KMS-11 (cell line): ENCODE measurements at regions not wholly inside any gene's neighbourhood (a gene's known extent, or its start where the extent isn't known, plus 50 kb on each side); places are given as distances from the start of the nearest gene placed in this dataset.

Experiments used
- H2AFZ ChIP-seq: fragments of 200-600 bp; sonication (generic); 2 replicates; pipeline ENCODE4 v1.6.1; 2016; ENCODE audit warnings: antibody characterized with exemption, mixed run types, low read depth
- H3K27ac ChIP-seq: fragments of 200-600 bp; sonication (generic); 2 replicates; pipeline ENCODE4 v1.6.1; 2016; ENCODE audit warnings: mild to moderate bottlenecking, mixed run types
- H3K27me3 ChIP-seq: fragments of 200-600 bp; sonication (generic); 2 replicates; pipeline ENCODE4 v1.6.1; 2017; ENCODE audit warnings: mild to moderate bottlenecking, low read depth, mixed run types, moderate library complexity; ENCODE audit not compliant: insufficient read depth
- H3K36me3 ChIP-seq: fragments of 200-600 bp; sonication (generic); 2 replicates; pipeline ENCODE4 v1.6.1; 2017; ENCODE audit warnings: mild to moderate bottlenecking, mixed run types; ENCODE audit not compliant: insufficient read depth
- H3K4me1 ChIP-seq: fragments of 200-600 bp; sonication (generic); 2 replicates; pipeline ENCODE4 v1.6.1; 2016; ENCODE audit warnings: mild to moderate bottlenecking, low read depth, mixed run types; ENCODE audit not compliant: poor library complexity, severe bottlenecking
- H3K4me2 ChIP-seq: fragments of 200-600 bp; sonication (generic); 2 replicates; pipeline ENCODE4 v1.7.0; 2016; ENCODE audit warnings: mild to moderate bottlenecking, mixed run types
- H3K4me3 ChIP-seq: fragments of 200-600 bp; sonication (generic); IDR thresholded peaks from 2 replicates; pipeline ENCODE4 v1.6.1; 2017; ENCODE audit warnings: low read depth, low read length, mixed read lengths; ENCODE audit not compliant: insufficient read depth
- H3K79me2 ChIP-seq: fragments of 200-600 bp; sonication (generic); 2 replicates; pipeline ENCODE4 v1.6.1; 2016; ENCODE audit warnings: low read depth, mixed run types; ENCODE audit not compliant: insufficient read depth
- H3K9ac ChIP-seq: fragments of 200-600 bp; sonication (generic); 2 replicates; pipeline ENCODE4 v1.6.1; 2016; ENCODE audit warnings: mild to moderate bottlenecking, mixed run types
- H4K20me1 ChIP-seq: fragments of 200-600 bp; sonication (generic); 2 replicates; pipeline ENCODE4 v1.6.1; 2016; ENCODE audit warnings: mild to moderate bottlenecking, mixed run types; ENCODE audit not compliant: insufficient read depth
- CTCF ChIP-seq: fragments of 200-600 bp; sonication (generic); conservative IDR thresholded peaks from 2 replicates; pipeline ENCODE4 v1.6.1; 2017; ENCODE audit warnings: low read depth, mild to moderate bottlenecking, antibody characterized with exemption, low read length, moderate library complexity, mixed read lengths

GRCh38 chr3:160150525-160150924, 74.7 kb upstream of the C3orf80 start:
- H3K36me3 ChIP-seq, result no peaks in the 10 kb centered on the region
- no peaks in the 10 kb centered on the region for H4K20me1 ChIP-seq
- H3K27ac ChIP-seq, result no peak overlapping the region
- H3K9ac ChIP-seq, result no peak overlapping the region
- no peak for TF ChIP-seq CTCF
- no peaks in the 10 kb centered on the region for H3K79me2 ChIP-seq
- H2AFZ ChIP-seq, result no peak overlapping the region
- no peaks in the 10 kb centered on the region for H3K27me3 ChIP-seq
- no peak overlapping the region for H3K4me2 ChIP-seq
- H3K4me1 ChIP-seq, result no peaks in the 10 kb centered on the region
- no peak overlapping the region for H3K4me3 ChIP-seq

GRCh38 chr3:160152638-160153037, 72.6 kb upstream of the C3orf80 start:
- Histone ChIP-seq H2AFZ (no peak overlapping the region), H3K36me3 (no peaks in the 10 kb centered on the region), H3K27me3 (no peaks in the 10 kb centered on the region), H3K27ac (no peak overlapping the region), H3K4me3 (no peak overlapping the region), H3K9ac (no peak overlapping the region), H3K4me1 (no peaks in the 10 kb centered on the region), H4K20me1 (no peaks in the 10 kb centered on the region), H3K79me2 (no peaks in the 10 kb centered on the region), H3K4me2 (no peak overlapping the region)
- TF ChIP-seq CTCF, result no peak

GRCh38 chr3:160154033-160154432, 71.2 kb upstream of the C3orf80 start:
- Histone ChIP-seq H3K4me1 (no peaks in the 10 kb centered on the region), H3K36me3 (no peaks in the 10 kb centered on the region), H4K20me1 (no peaks in the 10 kb centered on the region), H3K4me2 (no peak overlapping the region), H3K79me2 (no peaks in the 10 kb centered on the region), H3K27me3 (no peaks in the 10 kb centered on the region), H3K9ac (no peak overlapping the region), H3K4me3 (no peak overlapping the region), H3K27ac (no peak overlapping the region), H2AFZ (no peak overlapping the region)
- TF ChIP-seq CTCF, result no peak

- Histone ChIP-seq H3K4me1 (no peaks in the 10 kb centered on the region), H3K36me3 (no peaks in the 10 kb centered on the region), H2AFZ (no peak overlapping the region), H3K4me3 (no peak overlapping the region), H3K27ac (no peak overlapping the region), H3K9ac (no peak overlapping the region), H3K79me2 (no peaks in the 10 kb centered on the region), H3K4me2 (no peak overlapping the region), H4K20me1 (no peaks in the 10 kb centered on the region), H3K27me3 (no peaks in the 10 kb centered on the region)
- TF ChIP-seq CTCF, result no peak
Measured at GRCh38 chr3:160154596-160154995, 70.6 kb upstream of the C3orf80 start.

GRCh38 chr3:160157321-160157720, 67.9 kb upstream of the C3orf80 start:
- no peaks in the 10 kb centered on the region for H3K4me1 ChIP-seq
- no peak for TF ChIP-seq CTCF
- H3K9ac ChIP-seq, result no peak overlapping the region
- no peak overlapping the region for H2AFZ ChIP-seq
- no peaks in the 10 kb centered on the region for H3K79me2 ChIP-seq
- H4K20me1 ChIP-seq, result no peaks in the 10 kb centered on the region
- no peak overlapping the region for H3K4me3 ChIP-seq
- H3K4me2 ChIP-seq, result no peak overlapping the region
- no peaks in the 10 kb centered on the region for H3K27me3 ChIP-seq
- no peaks in the 10 kb centered on the region for H3K36me3 ChIP-seq
- H3K27ac ChIP-seq, result no peak overlapping the region
